ENCODE measurements at regions not wholly inside any gene's neighbourhood (a gene's known extent, or its start where the extent isn't known, plus 50 kb on each side); places are given as distances from the start of the nearest gene placed in this dataset.

GRCh38 chr11:82365351-82365750 lies 368.3 kb downstream of the FAM181B start:
- no peak overlapping the region for H3K27ac ChIP-seq (replicated peaks)
- no peak for TF ChIP-seq POLR2AphosphoS5 (IDR thresholded peaks at IDR 0.05; ENCODE audit: low read depth)
- TF ChIP-seq CTCF (IDR thresholded peaks at IDR 0.05; ENCODE audit: insufficient read depth, low read length) = no peak
- no peak for TF ChIP-seq GABPA (IDR thresholded peaks at IDR 0.05; ENCODE audit: low read depth)
- TF ChIP-seq SPI1 (IDR thresholded peaks at IDR 0.05; ENCODE audit: borderline replicate concordance, low read depth) = no peak
- TF ChIP-seq REST (IDR thresholded peaks at IDR 0.05; ENCODE audit: insufficient replicate concordance, low read depth) = no peak
- no peak overlapping the region for H3K4me3 ChIP-seq (replicated peaks; ENCODE audit: insufficient read depth, low read length)
- no peak for DNase-seq (ENCODE audit: low read depth in 1 of 2, low spot score in 1 of 2)
- peaks cover 2% of the 10 kb centered on the region for H3K27me3 ChIP-seq (ENCODE audit: insufficient read depth, poor library complexity, severe bottlenecking)

DNA sequence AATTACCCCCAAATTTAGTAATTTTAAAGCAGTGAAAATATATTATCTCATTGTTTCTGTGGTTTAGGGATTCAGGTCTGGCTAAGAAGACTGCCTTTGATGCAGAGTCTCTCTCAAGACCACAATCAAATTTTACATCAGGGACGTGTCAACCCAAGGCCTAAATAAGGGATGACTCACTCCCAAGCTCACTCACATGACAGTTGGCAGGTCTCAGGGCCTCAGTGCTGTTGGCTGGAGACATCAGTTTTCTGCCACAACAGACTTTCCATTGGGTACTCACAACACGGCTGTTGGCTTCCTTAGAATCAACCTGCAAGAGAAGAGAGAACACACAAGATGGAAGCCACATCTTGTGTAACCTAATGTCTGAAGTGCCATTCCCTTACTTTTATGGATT lies 377.3 kb downstream of the FAM181B start:
- DNase-seq (ENCODE audit: low read depth in 1 of 2, low spot score in 1 of 2) = no peak

More for the DNA sequence above, 377.3 kb downstream of the FAM181B start:
- H3K27ac ChIP-seq (replicated peaks) = no peak overlapping the region
- no peaks in the 10 kb centered on the region for H3K27me3 ChIP-seq (ENCODE audit: insufficient read depth, poor library complexity, severe bottlenecking)
- H3K4me3 ChIP-seq (replicated peaks; ENCODE audit: insufficient read depth, low read length) = no peak overlapping the region
- TF ChIP-seq CTCF (IDR thresholded peaks at IDR 0.05; ENCODE audit: insufficient read depth, low read length) (no peak), POLR2AphosphoS5 (IDR thresholded peaks at IDR 0.05; ENCODE audit: low read depth) (no peak), SPI1 (IDR thresholded peaks at IDR 0.05; ENCODE audit: borderline replicate concordance, low read depth) (no peak), GABPA (IDR thresholded peaks at IDR 0.05; ENCODE audit: low read depth) (no peak), REST (IDR thresholded peaks at IDR 0.05; ENCODE audit: insufficient replicate concordance, low read depth) (no peak)

All from HL-60 (cell line).